PFSK-1 (cell line): ENCODE measurements at regions not wholly inside any gene's neighbourhood (a gene's known extent, or its start where the extent isn't known, plus 50 kb on each side); places are given as distances from the start of the nearest gene placed in this dataset.

ENCODE experiments used
- FOXP2 ChIP-seq: optimal IDR thresholded peaks from 2 replicates; pipeline ENCODE3; 2011; ENCODE audit warnings: borderline replicate concordance, control low read depth, inconsistent platforms; ENCODE audit not compliant: insufficient read depth; ENCODE audit errors: extremely low read length, extremely low read depth
- POLR2AphosphoS5 ChIP-seq: IDR thresholded peaks from 2 replicates; pipeline ENCODE4 v1.6.1; 2012; ENCODE audit warnings: low read depth, mild to moderate bottlenecking, control low read depth, low read length, moderate library complexity
- REST ChIP-seq, 2 experiments: IDR thresholded peaks; 2 replicates each; pipeline versions ENCODE4 v1.6.1 to v1.8.0; 2011 to 2012; ENCODE audit warnings: low read depth in 2 of 2, low read length in 2 of 2, control low read depth in 1 of 2, inconsistent platforms in 1 of 2, mild to moderate bottlenecking in 1 of 2, moderate library complexity in 1 of 2; ENCODE audit not compliant: insufficient read depth in 1 of 2
- SIN3A ChIP-seq: IDR thresholded peaks from 2 replicates; pipeline ENCODE4 v1.6.1; 2012; ENCODE audit warnings: mild to moderate bottlenecking, low read length, moderate library complexity, borderline replicate concordance; ENCODE audit not compliant: insufficient read depth
- TAF1 ChIP-seq: IDR thresholded peaks from 2 replicates; pipeline ENCODE4 v1.6.1; 2012; ENCODE audit warnings: low read length, control low read depth, borderline replicate concordance; ENCODE audit not compliant: insufficient read depth

- TF ChIP-seq SIN3A: no peak
- no peak for TF ChIP-seq FOXP2
- no peak for TF ChIP-seq TAF1
- TF ChIP-seq REST (IDR thresholded peaks at IDR 0.05; ENCODE audit: insufficient read depth in 1 of 2, low read depth in 2 of 2, low read length in 2 of 2): no peak
- no peak for TF ChIP-seq POLR2AphosphoS5
Observed at GRCh38 chr16:47924950-47925349, 230.8 kb downstream of the ABCC12 start.

GRCh38 chr16:47921535-47921934 lies 234.3 kb downstream of the ABCC12 start:
- TF ChIP-seq TAF1 (no peak), SIN3A (no peak), FOXP2 (no peak), POLR2AphosphoS5 (no peak), REST (IDR thresholded peaks at IDR 0.05; ENCODE audit: insufficient read depth in 1 of 2, low read depth in 2 of 2, low read length in 2 of 2) (no peak)

- TF ChIP-seq REST (IDR thresholded peaks at IDR 0.05; ENCODE audit: insufficient read depth in 1 of 2, low read depth in 2 of 2, low read length in 2 of 2): no peak
- TF ChIP-seq POLR2AphosphoS5: no peak
- no peak for TF ChIP-seq FOXP2
- no peak for TF ChIP-seq SIN3A
- TF ChIP-seq TAF1: no peak
Observed at GRCh38 chr16:47920709-47921108, 235.1 kb downstream of the ABCC12 start.

GRCh38 chr16:47917118-47917517 lies 238.7 kb downstream of the ABCC12 start:
- TF ChIP-seq SIN3A: no peak
- no peak for TF ChIP-seq REST (IDR thresholded peaks at IDR 0.05; ENCODE audit: insufficient read depth in 1 of 2, low read depth in 2 of 2, low read length in 2 of 2)
- no peak for TF ChIP-seq POLR2AphosphoS5
- TF ChIP-seq TAF1: no peak
- TF ChIP-seq FOXP2: no peak

GRCh38 chr16:47916266-47916665 lies 239.5 kb downstream of the ABCC12 start:
- TF ChIP-seq SIN3A (no peak), FOXP2 (no peak)
